Astrocyte (in vitro differentiated cells and primary cell): ENCODE measurements at regions not wholly inside any gene's neighbourhood (a gene's known extent, or its start where the extent isn't known, plus 50 kb on each side); places are given as distances from the start of the nearest gene placed in this dataset.

Source experiments
- EZH2 ChIP-seq: IDR thresholded peaks from 2 replicates; pipeline ENCODE4 v1.6.1; 2012; ENCODE audit warnings: mild to moderate bottlenecking, low read length, inconsistent platforms; ENCODE audit not compliant: insufficient read depth
- TF ChIP-seq, protein P1 (sequence below): IDR thresholded peaks from 2 replicates; pipeline ENCODE4 v1.5.1; 2011; ENCODE audit warnings: low read depth, mild to moderate bottlenecking, inconsistent platforms, low read length, moderate library complexity; ENCODE audit not compliant: insufficient read depth

DNA sequence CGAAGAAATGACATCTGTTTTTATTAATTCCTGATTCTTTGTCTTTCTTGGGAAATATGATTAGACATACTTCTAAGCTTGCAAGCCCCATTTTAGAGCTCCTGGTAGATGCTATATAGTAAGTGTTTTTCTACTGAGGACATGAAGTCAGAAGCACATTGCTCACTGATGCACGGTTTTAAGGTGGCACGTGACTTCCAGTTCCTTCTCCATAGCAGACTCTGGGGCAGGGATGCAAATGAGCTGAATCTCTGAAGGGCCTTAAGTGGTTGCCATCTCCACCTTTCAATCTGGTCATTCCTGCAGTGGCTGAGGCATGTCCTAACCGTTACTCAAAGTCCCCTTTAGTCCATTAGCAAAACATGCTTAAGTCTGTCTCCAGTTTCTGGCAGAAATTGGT lies 421.2 kb upstream of the HTR1E start:
- TF ChIP-seq, protein P1, sequence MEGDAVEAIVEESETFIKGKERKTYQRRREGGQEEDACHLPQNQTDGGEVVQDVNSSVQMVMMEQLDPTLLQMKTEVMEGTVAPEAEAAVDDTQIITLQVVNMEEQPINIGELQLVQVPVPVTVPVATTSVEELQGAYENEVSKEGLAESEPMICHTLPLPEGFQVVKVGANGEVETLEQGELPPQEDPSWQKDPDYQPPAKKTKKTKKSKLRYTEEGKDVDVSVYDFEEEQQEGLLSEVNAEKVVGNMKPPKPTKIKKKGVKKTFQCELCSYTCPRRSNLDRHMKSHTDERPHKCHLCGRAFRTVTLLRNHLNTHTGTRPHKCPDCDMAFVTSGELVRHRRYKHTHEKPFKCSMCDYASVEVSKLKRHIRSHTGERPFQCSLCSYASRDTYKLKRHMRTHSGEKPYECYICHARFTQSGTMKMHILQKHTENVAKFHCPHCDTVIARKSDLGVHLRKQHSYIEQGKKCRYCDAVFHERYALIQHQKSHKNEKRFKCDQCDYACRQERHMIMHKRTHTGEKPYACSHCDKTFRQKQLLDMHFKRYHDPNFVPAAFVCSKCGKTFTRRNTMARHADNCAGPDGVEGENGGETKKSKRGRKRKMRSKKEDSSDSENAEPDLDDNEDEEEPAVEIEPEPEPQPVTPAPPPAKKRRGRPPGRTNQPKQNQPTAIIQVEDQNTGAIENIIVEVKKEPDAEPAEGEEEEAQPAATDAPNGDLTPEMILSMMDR: no peak
- TF ChIP-seq EZH2: no peak
